ENCODE measurements at regions not wholly inside any gene's neighbourhood (a gene's known extent, or its start where the extent isn't known, plus 50 kb on each side); places are given as distances from the start of the nearest gene placed in this dataset.
"Not testable (repeated sequence)": the region's sequence is repeated elsewhere in the genome, so short reads cannot be mapped to it uniquely, and the experiment has no call there.

DNA sequence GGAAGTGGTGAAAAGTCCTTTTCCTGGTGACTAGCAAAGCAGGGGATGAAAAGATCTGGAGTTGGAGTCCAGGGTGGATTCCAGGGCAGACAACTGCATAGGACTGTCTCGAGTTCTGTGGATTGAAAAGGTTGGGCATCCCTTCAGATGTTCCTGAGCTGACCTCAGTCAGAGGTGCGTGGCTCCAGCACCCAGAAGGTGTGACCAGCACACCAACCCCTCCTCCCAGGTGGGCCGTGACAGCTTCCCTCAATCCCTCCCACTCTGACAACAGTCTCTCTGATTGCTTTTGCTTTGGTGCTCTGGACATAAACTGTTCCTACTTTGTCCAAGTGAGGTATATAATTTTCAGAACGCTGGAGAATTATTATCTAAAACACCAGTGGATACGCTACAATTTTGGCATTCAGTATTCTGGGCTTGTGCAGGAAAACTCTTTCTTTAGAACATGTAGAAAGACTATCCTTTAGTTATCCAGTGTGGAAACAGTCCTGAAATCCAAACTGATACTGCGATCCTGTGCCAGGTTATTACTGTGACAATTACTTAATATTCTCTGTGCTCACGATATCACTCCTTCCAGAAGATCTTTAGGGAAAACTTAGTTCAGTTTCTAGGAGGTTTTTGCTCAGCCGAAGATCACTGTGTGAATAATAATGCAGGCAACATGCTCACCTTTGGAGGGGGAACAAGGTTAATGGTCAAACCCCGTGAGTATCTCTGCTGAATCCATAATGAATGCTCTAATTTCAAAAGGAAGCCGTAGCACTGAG lies 87.9 kb downstream of the DAD1 start:
- TF ChIP-seq POLR2A (IDR thresholded peaks at IDR 0.05; ENCODE audit: low read depth, low read length), result no peak
- DNase-seq (ENCODE audit: insufficient read length, low spot score) (no peak), FAIRE-seq (no peak)

DNA sequence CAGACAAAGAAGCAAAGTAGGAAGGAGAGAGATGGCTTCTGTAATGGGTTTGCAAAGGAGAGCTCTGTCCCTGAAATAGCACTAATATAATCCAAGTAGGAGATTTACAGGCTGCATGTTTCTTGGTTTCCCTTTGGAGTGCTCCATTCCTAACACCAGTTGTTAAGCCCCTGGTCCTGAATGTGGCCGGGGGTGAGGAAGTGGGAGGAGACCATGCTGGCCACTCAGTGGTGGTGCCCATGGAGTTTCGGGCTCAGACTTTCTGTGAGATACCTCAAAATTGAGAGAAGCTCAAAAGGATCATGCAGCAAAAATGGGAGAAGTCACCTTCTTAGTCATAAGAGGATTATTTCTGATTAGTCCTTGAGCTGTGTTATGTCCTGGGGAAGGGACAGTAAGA lies 88.5 kb downstream of the DAD1 start:
- FAIRE-seq (no peak), DNase-seq (ENCODE audit: insufficient read length, low spot score) (no peak)
- no peak for TF ChIP-seq POLR2A (IDR thresholded peaks at IDR 0.05; ENCODE audit: low read depth, low read length)

DNA sequence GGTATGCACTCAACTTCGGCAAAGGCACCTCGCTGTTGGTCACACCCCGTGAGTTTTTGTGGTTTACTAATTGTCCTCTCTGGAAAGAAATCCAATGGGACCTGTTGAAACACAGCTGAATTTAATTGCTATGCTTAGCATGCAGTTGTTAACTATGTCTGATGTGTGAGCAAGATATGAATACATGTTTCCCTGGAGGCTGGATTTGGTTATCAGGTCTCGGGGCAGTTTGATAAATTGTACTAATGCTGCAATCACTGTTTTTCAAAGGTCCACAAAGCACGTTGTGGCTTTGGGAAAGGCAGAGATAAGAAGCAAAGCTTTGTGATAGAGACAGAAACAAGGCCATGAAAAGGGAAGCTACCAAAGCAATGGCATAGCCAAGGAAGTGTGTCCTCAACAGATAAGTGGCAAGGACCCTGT lies 91.3 kb downstream of the DAD1 start:
- TF ChIP-seq POLR2A (IDR thresholded peaks at IDR 0.05; ENCODE audit: low read depth, low read length), result no peak
- DNase-seq (ENCODE audit: insufficient read length, low spot score) (no peak), FAIRE-seq (no peak)

DNA sequence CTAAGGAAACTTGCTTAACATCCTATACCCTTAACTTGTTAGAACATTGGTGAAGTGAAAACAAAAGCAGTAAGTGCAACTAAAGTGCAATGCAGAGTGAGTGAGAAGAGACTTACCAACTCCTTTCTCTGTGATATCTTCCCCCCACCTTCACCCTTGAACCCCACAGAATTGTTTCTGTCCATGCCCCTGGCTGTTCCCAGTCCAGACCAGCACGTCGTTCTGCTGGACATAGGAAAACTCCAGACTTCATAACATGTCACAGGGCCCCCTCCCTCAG lies 91.9 kb downstream of the DAD1 start:
- no peak for DNase-seq (ENCODE audit: insufficient read length, low spot score)
- no peak for TF ChIP-seq POLR2A (IDR thresholded peaks at IDR 0.05; ENCODE audit: low read depth, low read length)
- no peak for FAIRE-seq

DNA sequence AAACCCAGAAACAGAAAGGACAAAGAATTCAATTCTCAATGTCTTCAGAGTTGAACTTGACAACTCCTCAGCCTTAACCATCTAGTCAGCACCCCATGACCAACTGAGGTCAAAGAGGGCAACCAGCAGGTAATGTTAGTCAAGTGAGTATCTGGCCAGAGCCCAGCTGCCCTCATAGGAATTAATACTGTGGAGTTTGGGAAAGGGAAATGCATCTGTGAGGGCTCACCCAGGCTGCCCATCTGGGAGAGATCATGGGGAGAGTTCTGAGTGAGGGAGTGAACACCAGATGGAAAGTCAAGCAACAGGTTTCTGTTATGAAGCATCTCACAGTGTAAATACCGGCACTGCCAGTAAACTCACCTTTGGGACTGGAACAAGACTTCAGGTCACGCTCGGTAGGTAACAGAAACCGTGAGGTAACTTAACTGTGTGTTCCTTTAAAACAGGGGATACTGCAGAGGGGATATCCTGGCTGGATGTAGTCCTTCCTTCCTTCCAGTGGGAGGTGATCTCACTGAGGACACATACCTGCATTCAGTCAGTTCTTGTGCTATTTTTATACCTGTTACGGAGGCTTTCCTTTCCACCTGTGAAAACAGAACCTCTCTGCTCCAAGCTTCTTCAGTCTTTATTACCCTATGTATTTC lies 94.4 kb downstream of the DAD1 start:
- no peak for FAIRE-seq
- TF ChIP-seq POLR2A (IDR thresholded peaks at IDR 0.05; ENCODE audit: low read depth, low read length), result no peak
- DNase-seq (ENCODE audit: insufficient read length, low spot score), result no peak

DNA sequence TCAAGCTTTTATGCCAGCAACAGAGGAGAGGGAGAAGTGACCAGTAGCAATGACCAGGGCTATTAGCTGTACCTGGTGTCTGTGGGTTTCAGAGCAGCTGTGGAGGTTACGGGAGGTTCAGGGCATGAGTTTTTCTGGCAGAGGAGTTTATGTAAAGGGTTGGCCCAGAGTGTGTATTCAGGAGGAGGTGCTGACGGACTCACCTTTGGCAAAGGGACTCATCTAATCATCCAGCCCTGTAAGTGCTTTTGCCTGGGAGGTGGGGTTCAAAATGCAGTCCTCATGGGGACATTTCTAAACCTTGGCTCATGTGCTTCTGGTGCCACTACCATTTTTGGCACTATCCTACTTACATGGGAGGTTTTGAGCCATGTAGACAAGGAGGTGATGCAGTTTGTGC lies 95.3 kb downstream of the DAD1 start:
- no peak for TF ChIP-seq POLR2A (IDR thresholded peaks at IDR 0.05; ENCODE audit: low read depth, low read length)
- no peak for FAIRE-seq

DNA sequence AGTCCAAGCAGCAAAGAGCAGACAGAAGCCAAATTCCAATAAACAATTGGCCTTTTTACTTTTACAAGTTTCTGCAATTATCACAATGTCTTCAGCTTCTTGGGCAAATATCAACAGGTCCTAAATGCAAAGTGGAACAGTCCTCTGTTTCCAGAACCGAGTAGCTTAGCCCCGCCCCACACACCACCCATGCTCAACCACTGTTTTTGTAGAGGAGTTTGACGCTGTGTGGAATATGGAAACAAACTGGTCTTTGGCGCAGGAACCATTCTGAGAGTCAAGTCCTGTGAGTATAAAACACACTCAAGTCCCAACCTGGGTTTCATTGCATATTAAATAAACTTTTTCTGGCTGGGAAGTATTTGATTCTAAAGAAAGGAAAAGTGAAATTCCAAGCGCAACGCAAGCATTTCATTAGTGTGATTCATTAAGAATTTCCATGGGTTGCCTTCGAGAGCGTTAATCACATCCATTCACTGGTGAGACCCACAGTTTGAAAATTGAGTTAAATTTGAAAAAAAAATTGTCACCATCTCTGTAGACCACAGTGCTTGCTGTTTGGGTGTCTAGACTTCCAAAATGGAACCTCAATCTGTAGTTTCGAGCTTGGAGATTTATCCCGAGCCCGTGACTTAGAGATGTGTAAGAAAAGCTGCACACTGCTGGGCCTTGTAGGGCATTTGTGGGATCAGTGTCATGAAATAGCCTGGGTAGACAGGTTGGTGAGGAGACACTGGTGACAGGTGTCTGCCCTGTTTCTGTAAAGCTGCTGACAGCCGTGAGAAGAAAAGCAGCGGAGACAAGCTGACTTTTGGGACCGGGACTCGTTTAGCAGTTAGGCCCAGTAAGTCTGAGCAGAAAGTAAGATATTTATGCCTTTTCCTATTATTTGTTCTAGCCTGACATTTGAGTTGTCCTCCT lies 96.1 kb downstream of the DAD1 start:
- TF ChIP-seq POLR2A (IDR thresholded peaks at IDR 0.05; ENCODE audit: low read depth, low read length), result no peak
- FAIRE-seq (no peak), DNase-seq (ENCODE audit: insufficient read length, low spot score) (no peak)

More for the DNA sequence above, 95.3 kb downstream of the DAD1 start:
- DNase-seq (ENCODE audit: insufficient read length, low spot score), result no peak

DNA sequence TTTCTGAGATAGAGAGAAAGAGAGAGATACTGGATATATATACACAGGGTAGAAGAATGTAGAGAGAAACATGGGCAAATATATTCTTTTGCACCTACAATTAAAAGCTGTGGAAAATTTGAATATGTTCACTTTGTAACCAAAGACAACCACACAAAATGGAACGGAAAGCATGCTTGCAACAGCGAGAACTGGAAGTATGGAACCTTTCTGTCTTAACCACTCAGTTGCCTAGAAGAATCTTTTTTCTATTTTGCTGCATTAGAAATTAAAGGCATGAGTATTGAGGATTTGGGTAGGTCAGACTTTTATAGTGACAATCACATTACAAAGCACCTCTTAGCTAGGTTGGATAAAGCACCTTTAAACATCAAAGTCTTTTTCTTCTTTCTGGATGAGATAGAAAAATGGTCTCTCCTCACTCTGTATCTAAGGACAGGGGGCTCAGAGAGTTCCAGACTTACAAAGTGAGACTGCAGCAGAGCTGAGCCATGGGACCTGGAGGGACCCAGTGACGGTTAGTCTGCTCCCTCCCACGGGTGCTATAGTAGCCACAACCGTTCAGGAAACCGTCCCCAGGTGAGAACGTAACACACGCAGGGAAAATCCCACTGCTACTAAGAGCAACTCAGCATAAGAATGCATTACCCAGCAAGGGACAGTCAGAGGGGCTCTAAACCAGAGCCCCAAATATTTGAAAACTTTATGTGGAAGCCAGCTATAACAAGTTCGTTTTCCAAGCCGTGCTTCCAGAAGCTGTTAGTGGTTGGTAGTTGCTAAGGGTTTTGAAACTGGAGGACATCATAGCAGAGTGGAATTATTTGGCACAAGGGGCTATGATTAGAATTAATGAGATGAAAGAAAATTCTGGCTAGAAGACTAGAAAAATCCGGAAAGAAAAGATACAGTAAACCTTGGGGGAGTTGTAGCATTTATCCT lies 97.1 kb downstream of the DAD1 start:
- DNase-seq (ENCODE audit: insufficient read length, low spot score), result no peak
- FAIRE-seq, result no peak
- no peak for TF ChIP-seq POLR2A (IDR thresholded peaks at IDR 0.05; ENCODE audit: low read depth, low read length)

DNA sequence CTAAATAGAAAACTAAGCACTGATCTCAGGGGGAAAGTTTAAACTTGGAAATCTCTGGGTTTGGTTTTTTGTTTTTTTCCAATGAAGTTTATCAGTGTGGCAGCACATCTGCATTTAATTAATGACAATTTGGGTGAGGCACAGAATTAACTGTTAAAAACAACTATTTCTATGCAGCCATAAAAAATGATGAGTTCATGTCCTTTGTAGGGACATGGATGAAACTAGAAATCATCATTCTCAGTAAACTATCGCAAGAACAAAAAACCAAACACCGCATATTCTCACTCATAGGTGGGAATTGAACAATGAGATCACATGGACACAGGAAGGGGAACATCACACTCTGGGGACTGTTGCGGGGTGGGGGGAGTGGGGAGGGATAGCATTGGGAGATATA lies 98.0 kb downstream of the DAD1 start:
- not testable (repeated sequence) for DNase-seq (ENCODE audit: insufficient read length, low spot score); FAIRE-seq

DNA sequence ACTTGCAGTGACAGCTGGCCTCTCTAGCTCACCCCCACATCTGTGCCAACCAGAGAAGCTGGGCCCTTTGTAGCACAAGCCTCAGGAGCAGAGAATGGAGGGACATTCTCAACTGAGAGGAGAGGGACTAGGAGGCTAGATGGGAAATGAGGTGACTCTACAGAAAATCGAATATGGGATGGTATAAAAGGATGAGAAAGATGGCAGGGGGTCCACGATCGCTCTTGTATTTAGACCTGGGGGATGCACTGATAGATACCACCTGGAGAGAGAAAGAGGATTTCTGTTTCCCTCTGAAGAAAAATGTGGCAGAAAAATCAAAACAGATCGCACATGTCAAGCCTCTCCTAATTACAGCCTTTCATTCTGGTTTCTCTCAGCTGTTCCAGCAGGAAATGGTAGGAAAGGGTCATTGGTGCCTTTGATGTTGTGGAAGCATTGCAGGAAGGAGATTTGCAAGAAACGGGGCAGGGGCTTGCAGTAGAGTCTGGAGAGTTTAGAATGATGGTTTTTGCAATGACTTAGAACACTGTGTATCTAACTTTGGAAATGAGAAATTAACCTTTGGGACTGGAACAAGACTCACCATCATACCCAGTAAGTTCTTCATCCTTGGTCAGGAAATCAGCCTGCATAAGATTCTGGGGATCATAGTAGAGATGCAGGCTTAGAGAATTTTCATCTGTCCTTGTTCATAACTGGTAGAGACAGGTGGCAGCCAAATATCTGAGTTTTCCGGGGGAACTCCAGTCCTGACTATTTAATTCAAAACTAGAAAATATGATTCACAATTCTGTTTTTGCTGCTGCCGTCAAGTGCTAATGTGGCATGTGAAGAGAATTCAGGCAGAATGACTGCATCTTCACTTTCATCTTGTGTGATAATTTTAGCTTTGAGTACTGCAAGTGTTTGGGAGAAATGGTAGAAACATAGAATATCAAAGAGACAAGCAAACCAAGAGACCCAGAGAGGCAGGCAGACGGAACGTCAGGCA lies 98.8 kb downstream of the DAD1 start:
- TF ChIP-seq POLR2A (IDR thresholded peaks at IDR 0.05; ENCODE audit: low read depth, low read length), result no peak
- DNase-seq (ENCODE audit: insufficient read length, low spot score) (no peak), FAIRE-seq (no peak)

DNA sequence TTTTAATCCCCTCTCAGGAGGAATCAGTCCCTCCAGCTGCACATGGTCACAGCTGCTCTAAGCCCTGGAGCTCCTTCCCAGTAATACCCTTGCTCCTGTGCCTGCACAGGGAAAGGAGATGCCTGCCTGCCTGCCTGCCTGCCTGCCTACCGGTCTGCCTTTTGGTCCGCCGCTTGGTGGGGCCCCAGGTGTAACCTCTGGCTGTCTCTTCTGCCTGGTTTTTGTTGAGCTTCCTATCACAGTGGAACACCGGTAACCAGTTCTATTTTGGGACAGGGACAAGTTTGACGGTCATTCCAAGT lies 99.8 kb downstream of the DAD1 start:
- TF ChIP-seq POLR2A (IDR thresholded peaks at IDR 0.05; ENCODE audit: low read depth, low read length), result no peak
- FAIRE-seq (no peak), DNase-seq (ENCODE audit: insufficient read length, low spot score) (no peak)

DNA sequence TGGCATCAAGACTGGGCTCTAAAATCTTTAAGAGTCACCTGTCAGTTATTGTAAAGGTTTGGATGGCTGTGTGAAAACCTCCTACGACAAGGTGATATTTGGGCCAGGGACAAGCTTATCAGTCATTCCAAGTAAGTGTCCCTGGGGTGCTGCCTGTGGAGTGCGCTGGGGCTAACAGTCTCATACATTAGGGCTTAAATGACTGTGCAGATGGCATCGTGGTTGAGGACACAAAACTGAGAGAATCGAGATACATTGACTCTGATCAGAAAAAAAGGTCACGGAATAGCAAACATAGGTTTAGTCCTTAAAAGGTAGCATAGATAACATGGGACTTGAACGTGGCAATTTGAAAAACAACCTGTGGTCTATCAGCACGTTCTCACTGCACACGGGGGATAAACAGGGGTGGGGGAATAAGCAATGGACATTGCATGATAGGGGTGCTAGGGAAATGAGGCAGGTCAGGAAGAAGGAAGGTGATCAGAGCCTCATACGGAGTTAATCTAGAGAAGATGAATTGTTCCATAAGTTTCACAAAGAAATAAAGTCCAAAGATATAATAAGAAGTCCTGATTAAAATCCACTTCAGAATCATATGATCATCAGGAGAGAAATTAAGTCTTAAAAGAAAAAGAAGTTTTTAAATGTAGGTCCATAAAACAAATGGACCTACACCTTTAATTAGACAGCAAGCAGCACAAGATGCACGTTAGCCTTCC lies 100.3 kb downstream of the DAD1 start:
- FAIRE-seq (no peak), DNase-seq (ENCODE audit: insufficient read length, low spot score) (no peak)
- no peak for TF ChIP-seq POLR2A (IDR thresholded peaks at IDR 0.05; ENCODE audit: low read depth, low read length)
